ENCODE measurements at regions not wholly inside any gene's neighbourhood (a gene's known extent, or its start where the extent isn't known, plus 50 kb on each side); places are given as distances from the start of the nearest gene placed in this dataset.

DNA sequence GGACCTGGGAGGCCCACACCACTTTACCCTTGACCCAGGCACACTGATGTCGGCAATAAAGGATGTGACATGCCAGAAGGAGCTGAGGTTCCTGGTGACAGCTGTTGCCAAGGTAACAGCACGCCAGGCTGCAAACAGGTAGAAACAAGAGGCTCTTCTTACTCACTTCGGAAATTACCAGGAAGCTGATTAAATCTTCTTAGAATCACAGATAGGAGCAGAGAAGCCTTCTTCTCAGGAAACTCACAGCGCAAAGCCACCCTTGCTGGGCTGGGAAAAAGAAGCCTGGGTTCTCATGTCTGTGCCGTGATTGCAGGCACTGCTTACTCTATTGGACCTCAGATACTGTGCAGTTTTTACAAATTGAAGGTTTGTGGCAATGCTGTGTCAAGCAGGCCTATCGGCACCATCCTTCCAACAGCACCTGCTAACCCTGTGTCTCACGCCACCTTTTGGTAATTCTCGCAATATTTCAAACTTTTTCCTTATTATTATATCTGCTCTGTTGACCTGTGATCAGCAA is 61.0 kb upstream of the TAF1B start:
- Mint-ChIP-seq H3K36me3 (ENCODE audit: low read depth) (no peaks in the 10 kb centered on the region), H3K4me1 (peaks cover 52% of the 10 kb centered on the region), H3K9me3 (peaks cover 4% of the 10 kb centered on the region), H3K27ac (peak overlapping the region; percentile 98), H3K27me3 (no peaks in the 10 kb centered on the region), H3K4me3 (peak overlapping the region; percentile 46)
- intact Hi-C loops (cut with micrococcal nuclease) = loop anchor here (1.0 to 2.0 kb wide), 9 partner anchors 17 to 359 kb away; partner anchors contain the start of genes ADAM17, CPSF3, ITGB1BP1 and TAF1B
- peak; percentile 94 for DNase-seq

DNA sequence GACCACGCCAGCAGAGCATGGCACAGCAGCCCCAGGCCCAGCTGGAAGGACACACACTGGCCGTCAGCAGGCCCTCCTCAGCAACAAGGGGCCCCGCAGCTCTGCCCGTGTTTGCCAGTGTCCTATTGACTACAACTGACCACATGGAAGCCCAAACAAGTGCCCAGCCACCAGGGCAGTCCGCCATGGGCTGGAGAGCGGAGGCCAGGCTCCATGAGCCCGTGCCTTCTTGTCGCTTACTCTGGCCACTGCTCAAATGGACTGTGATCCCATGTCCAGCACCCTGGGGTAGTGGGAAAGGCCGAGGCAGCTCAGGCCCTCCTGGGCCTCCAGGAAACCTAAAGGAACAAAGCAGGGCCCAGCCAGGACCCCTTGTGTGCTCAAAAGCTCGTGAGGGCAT is 53.9 kb upstream of the TAF1B start:
- H3K4me1 Mint-ChIP-seq = peaks cover 18% of the 10 kb centered on the region
- H3K27ac Mint-ChIP-seq = no peak overlapping the region
- H3K4me3 Mint-ChIP-seq = no peak overlapping the region
- peaks cover 2% of the 10 kb centered on the region for H3K27me3 Mint-ChIP-seq
- H3K36me3 Mint-ChIP-seq (ENCODE audit: low read depth) = peaks cover 3% of the 10 kb centered on the region
- no peaks in the 10 kb centered on the region for H3K9me3 Mint-ChIP-seq
- DNase-seq = no peak
- intact Hi-C loops (cut with micrococcal nuclease) = no loop called here

DNA sequence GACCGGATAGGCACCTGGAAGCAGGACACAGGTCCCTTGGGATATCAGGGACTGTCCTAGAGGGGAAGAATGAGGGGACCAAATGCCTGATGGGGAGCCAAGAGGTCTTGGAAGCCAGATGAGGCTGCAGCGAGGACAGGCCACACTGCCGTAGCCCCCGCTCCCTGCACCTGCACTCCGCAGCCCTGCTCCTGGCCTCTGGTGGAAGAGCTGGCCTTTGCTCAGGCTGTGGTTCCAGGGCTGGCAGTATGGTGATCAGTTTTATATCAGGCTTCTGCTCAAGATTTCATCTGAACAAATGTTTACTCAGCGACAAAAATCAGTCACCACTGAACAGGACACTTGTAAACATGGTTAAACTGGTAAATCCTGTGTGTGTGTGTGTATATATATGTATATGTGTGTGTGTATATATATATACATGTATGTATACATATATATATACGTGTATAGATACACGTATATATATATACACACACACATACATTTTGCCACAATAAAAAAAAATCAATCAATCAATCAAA is 52.5 kb upstream of the TAF1B start:
- Mint-ChIP-seq H3K36me3 (ENCODE audit: low read depth) (peaks cover 3% of the 10 kb centered on the region), H3K27me3 (peaks cover 2% of the 10 kb centered on the region), H3K27ac (no peak overlapping the region), H3K4me1 (peaks cover 18% of the 10 kb centered on the region), H3K4me3 (no peak overlapping the region), H3K9me3 (no peaks in the 10 kb centered on the region)
- DNase-seq = no peak
- intact Hi-C loops (cut with micrococcal nuclease) = no loop called here

DNA sequence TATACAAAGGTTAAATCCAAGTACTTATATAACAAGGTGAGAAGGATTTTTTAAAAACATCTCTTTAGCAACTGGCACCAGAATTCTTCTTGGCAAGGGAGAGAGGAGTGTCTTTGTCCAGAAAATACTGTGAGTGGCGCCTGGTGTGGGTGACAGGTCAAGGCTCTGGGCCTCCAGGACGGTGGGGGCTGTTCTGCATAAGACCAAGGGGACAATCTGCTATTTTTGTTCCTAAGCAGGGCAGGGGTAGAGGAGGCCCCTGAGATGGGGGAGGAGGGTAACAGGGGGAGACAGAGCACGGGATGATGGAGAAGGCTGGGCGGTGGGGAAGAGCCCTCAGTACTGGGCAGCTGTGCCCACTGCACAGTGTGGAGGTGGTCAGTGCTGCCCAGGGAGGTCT is 51.6 kb upstream of the TAF1B start:
- no peak overlapping the region for H3K4me3 Mint-ChIP-seq
- no peak for DNase-seq
- H3K36me3 Mint-ChIP-seq (ENCODE audit: low read depth) = peaks cover 3% of the 10 kb centered on the region
- peaks cover 18% of the 10 kb centered on the region for H3K4me1 Mint-ChIP-seq
- intact Hi-C loops (cut with micrococcal nuclease) = no loop called here
- no peaks in the 10 kb centered on the region for H3K9me3 Mint-ChIP-seq
- no peak overlapping the region for H3K27ac Mint-ChIP-seq
- H3K27me3 Mint-ChIP-seq = peaks cover 2% of the 10 kb centered on the region

DNA sequence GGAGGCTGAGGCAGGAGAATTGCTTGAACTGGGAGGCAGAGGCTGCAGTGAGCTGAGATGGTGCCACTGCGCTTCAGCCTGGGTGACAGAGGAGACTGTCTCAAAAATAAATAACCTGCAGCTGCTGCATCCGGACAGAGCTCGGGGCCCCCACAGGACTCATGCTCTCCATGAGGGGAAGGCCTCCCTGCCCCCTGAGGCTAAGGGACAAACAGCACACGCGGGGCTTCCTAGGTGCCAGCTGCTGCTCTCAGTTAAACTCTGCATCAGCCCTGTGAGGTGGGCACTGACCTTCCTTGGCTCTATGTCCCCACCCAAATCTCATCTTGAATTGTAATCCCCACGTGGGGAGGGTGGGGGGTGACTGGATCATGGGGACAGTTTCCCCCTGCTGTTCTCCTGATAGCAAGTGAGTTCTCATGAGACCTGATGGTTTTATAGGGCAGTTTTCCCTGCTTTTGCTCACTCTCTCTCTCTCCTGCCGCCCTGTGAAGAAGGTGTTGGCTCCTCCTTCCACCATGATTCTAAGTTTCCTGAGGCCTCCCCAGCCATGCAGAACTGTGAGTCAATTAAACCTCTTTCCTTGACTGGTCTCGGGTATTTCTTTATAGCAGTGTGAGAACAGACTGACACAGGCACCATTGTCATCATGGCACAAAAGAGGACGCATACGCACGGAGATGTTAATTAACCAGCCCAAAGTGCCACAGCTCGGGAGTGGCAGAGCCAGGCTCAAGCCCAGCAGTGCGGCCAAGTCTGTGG is 49.9 kb upstream of the TAF1B start:
- no peak overlapping the region for H3K4me3 Mint-ChIP-seq
- no peak for DNase-seq
- peaks cover 2% of the 10 kb centered on the region for H3K27me3 Mint-ChIP-seq
- no peaks in the 10 kb centered on the region for H3K9me3 Mint-ChIP-seq
- H3K36me3 Mint-ChIP-seq (ENCODE audit: low read depth) = peaks cover under 1% of the 10 kb centered on the region
- H3K4me1 Mint-ChIP-seq = peaks cover 17% of the 10 kb centered on the region
- H3K27ac Mint-ChIP-seq = peak overlapping the region; percentile 70
- intact Hi-C loops (cut with micrococcal nuclease) = no loop called here
